Right ventricle myocardium superior (tissue), 1 donor: ENCODE measurements at regions not wholly inside any gene's neighbourhood (a gene's known extent, or its start where the extent isn't known, plus 50 kb on each side); places are given as distances from the start of the nearest gene placed in this dataset.
"Not testable (repeated sequence)": the region's sequence is repeated elsewhere in the genome, so short reads cannot be mapped to it uniquely, and the experiment has no call there.

Experiments
- ATAC-seq: fragments of 200-7000 bp; cut with Tn5 transposase; one replicate; pipeline ENCODE4 v1.9.1; 2020; ENCODE audit warnings: mild to moderate bottlenecking; ENCODE audit not compliant: poor library complexity
- DNase-seq: peaks from one replicate; pipeline ENCODE4 v3.0.0-alpha.2; 2020
- intact Hi-C: fragments of 100-400 bp; cut with DNase I; formaldehyde crosslinking; loops from one replicate; pipeline ENCODE4 v1.11.2; 2022
- donor health status: DM: no; HTN: yes; CAD: no; lungs with severe emphysema.

DNA sequence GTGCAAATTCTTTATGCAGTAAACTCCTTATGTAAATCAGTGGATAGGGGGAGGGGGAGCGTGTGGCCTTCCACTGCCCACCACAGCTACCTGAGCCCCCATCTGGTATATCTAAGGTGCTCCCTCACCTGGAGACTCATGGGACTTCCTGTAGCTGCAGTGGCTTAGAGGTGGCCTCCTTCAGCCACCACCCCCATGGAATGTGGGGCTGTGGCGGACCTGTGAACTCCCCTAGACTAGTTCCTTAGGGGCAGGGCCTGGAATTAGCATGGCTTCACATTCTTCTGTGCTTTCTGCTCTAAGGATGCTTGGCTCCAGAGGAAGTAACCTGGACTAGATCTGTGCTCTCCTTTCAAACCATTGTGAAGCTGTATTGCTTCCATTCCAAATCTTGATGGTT, 550.5 kb upstream of the COBL start:
- intact Hi-C loops: no loop called here
- DNase-seq: no peak
- ATAC-seq: no peak

DNA sequence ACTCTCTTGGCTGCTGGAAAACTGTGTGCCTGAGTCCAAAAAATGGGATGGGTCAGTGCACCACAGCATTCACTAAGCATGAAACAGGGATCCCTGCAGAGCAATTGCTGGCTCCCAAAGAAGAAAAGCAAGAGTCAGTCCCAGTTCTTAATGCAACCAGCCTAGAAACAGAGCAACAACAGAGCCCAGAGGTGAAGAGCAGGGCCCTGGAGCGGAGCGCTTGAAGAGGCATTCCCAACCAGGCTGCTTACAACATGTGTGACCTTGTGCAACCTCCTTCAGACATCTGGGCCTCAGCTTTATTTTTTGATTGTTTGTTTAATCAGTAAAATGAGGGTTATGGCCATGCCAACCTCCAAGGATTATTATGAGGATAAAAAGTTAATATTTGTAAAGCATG, 543.7 kb upstream of the COBL start:
- intact Hi-C loops: no loop called here
- ATAC-seq: no peak
- DNase-seq: no peak

DNA sequence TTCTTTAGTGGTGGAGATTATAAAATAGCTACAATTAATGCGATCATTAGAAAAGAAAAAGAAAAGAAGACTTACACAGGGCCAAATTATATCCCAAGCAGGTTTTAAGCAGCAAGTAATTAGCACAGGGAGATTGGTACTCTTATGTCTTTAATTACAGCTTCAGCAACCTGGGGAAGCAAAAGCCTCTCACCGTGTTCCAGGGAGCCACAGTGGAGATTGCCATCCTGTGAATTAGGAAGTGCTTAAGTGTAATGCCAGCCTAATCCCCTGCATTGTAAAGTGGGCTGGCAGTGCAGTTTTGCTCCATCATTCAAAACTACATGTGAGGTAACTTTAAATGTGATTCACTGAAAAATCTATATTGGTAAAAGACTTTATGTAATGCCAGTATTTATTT, 533.5 kb upstream of the COBL start:
- ATAC-seq (no peak), DNase-seq (no peak)
- intact Hi-C loops: no loop called here

DNA sequence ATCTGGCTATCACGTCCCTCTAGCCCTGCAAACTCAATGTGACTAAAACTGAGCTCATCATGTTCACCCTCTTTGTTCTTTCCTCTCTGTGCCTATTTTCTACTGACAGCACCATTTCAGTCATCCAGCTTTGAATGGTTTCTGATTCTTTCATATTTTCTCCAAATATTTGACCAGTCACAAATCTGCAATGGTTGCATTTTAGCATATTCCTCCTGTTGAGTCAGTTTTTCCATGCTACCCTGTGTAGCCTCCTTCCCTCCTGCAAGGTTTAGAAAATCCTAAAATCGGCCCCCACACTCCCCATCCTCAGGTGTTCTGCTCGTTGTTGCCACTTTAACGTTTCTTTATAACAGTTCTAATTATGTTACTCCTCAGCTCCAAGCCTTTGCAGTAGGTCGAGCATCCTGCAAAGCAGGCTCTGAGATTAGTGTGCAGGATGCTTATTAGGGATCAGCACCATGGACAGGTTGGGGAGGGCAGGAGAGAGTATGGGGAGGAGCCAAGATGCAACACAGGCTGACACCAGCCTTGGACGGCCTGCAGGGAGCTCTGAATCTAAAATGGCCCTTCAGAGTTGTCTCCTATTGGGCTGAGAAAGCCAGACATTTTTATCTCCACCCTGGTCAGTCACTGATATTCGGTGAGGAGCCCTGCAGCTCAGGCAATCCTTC, 531.0 kb upstream of the COBL start:
- ATAC-seq (no peak), DNase-seq (no peak)
- intact Hi-C loops: no loop called here

DNA sequence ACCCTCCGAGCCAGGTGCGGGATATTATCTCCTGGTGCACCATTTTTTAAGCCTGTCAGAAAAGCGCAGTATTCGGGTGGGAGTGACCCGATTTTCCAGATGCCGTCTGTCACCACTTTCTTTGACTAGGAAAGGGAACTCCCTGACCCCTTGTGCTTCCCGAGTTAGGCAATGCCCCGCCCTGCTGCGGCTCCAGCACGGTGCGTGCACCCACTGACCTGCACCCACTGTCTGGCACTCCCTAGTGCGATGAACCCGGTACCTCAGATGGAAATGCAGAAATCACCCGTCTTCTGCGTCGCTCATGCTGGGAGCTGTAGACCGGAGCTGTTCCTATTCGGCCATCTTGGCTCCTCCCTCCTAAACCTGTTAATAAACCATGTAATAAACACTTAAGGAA, 522.5 kb upstream of the COBL start:
- ATAC-seq, intact Hi-C loops, DNase-seq: not testable (repeated sequence)

DNA sequence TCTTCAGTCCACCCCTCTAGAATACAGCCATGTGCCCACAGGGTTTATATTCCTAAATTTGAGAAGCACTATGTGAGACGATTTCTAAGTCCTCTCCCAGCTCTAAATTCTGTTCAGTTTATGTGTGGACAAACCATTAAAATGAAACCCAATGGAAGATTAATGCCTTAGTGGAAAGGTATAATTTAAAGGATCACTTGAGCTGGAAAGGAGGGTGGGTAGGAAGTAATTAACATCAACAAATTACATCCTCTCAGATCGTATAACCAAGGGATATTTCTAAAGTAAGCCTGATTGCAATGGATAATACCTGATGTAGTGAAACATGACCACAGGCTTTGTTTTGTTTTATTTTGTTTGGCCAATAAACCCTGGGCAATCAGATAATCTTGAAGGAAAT, 511.0 kb upstream of the COBL start:
- intact Hi-C loops: no loop called here
- ATAC-seq: no peak

DNA sequence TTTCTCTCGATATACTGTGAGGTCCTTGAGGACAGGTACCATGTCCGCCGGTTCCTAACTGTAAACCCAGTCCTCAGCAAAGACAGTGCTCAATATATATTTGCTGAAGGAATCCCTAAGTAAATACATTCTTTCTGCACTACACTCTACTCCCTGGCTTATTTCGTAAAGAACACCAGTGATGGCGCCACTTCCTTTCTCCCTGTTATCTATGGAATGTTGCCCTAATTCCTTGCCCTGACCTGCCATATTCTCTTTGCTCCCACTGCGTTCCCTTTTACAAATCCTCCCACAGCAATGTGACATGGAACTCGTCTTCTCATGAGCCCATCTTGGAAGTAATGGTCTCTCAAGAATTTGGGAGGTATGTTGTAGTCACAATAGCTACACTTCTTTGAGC, 507.4 kb upstream of the COBL start:
- no peak for DNase-seq
- ATAC-seq: no peak
- intact Hi-C loops: no loop called here

More for the DNA sequence above, 511.0 kb upstream of the COBL start:
- DNase-seq: no peak

DNA sequence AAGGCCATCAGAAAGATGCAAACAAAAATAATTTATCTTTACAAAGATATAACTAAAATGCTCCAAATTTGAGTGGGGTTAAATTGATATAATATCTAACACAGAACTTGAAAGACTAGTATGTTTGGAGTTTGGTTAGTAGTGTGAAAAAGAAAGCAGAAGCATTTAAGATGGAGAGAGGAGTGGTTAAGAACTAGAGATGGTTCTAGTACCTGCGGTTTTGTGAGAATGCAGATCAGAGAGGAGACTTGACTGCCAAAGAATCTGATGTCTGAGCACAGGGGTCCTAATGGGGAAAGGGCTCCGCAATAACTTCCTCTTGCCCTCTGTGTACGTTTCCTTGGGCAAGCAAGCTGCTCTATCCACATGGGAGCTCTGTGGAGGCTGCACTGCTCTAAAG, 506.8 kb upstream of the COBL start:
- intact Hi-C loops: no loop called here
- ATAC-seq (no peak), DNase-seq (no peak)

DNA sequence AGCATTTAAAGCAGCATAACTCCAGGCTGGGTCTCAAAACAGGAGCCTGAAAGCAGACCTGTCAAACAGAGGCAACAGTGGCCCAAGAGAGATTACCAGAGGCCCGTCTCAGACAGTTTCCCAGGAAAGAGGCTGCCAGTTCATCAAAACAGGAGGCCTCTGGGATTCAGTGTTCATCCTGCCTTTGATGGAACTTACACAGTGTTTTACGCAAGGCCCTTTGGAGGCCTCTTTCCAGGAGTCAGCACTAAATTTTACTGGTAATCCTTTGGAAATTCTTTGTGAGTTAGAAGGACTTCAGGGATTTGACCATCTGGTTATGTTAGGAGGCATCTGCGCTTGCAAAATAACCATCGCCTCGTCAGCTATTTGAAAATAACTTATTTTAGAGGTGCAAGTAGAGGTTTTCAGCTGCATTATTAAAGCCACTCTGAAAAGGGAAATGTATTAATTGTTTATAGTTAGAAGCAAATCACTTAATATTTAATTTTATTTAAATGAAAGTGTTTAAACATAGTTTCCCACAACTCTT, 501.2 kb upstream of the COBL start:
- ATAC-seq: no peak

DNA sequence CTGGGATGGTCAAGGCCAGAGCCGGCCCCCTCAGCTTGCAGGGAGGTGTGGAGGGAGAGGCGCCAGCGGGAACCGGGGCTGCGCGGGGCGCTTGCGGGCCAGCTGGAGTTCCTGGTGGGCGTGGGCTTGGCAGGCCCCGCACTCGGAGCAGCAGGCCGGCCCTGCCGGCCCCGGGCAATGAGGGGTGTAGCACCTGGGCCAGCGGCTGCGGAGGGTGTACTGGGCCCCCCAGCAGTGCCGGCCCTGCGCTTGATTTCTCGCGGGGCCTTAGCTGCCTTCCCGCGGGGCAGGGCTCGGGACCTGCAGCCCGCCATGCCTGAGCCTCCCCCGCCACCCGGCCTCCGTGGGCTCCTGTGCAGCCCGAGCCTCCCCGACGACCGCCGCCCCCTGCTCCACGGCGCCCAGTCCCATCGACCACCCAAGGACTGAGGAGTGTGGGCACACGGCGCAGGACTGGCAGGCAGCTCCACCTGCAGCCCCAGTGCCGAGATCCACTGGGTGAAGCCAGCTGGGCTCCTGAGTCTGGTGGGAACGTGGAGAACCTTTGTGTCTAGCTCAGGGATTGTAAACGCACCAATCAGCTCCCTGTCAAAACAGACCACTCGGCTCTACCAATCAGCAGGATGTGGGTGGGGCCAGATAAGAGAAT, 489.3 kb upstream of the COBL start:
- DNase-seq, intact Hi-C loops, ATAC-seq: not testable (repeated sequence)

More for the DNA sequence above, 501.2 kb upstream of the COBL start:
- intact Hi-C loops: no loop called here
- DNase-seq: no peak

DNA sequence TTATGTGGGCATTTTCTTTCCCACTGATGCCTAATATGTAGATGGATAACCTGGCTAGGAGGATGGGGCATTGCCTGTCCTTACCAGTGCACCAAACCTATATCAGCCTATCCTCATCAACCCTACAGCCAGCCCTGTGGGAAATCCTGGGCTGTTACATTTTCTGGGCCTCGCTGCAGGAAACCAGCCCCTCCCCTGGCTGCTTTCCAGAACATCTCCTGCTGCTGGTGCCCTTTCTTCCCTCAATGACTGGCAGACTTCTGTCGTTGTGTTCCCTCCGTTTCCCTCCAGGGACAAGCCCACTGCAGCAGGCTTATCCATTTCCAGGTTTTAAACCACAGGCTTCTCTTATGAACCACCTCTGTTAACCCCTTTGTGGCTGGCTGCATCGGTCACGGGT, 486.1 kb upstream of the COBL start:
- ATAC-seq (no peak), DNase-seq (no peak)
- intact Hi-C loops: no loop called here

DNA sequence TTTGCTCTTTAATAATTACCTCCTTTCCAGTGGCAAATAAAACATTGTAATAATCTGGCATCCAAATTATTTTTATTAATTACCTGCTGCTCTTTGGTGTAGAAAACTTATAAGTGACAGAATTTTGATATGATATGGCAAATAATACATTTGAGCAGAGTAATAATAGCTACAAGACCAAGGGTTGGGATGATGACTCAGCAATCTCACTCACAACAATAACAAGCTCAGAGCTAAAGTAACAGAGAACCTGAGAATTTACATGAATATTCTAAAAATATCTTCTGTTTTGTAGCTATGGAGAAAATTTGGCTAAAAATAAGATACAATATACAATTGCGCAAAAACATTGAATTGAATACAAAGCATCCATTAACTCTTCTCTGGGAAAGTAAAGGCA, 480.8 kb upstream of the COBL start:
- ATAC-seq (no peak), DNase-seq (no peak)
- intact Hi-C loops: no loop called here

DNA sequence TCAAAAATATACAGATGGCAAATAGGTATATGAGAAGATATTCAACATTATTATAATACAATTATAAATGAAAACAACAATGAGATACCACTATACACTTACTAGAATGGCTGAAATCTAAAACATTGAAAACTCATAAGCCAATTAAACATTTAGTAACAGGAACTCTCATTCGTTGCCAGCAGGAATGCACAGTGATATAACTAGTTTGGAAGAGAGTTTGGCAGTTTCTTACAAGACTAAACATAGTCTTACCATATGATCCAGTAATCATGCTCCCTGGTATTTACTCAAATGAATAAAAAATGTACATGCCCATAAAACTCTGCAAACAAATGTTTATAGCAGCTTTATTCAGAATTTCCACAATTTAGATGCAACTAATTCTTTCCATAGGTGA, 476.2 kb upstream of the COBL start:
- DNase-seq (no peak), ATAC-seq (no peak)
- intact Hi-C loops: no loop called here

DNA sequence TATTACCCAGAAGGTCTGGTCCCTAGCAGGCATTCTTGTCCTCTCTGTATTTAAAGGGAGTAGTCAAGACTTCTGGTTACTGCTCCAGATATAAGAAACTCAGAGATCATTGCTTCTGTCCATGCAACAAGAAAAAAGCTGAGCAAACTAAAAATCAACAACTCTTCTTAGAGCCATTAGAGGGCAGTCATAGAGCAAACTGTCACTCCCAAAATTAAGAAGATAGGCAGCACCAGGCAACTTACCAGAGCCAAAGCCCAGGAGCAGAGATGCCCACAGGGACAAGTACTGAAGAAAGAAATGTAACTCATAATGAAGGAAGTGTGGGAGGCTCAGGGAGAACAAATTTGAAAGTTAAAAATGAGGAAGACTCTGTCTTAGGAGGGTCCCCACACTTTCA, 472.9 kb upstream of the COBL start:
- ATAC-seq (no peak), DNase-seq (no peak)
- intact Hi-C loops: no loop called here

DNA sequence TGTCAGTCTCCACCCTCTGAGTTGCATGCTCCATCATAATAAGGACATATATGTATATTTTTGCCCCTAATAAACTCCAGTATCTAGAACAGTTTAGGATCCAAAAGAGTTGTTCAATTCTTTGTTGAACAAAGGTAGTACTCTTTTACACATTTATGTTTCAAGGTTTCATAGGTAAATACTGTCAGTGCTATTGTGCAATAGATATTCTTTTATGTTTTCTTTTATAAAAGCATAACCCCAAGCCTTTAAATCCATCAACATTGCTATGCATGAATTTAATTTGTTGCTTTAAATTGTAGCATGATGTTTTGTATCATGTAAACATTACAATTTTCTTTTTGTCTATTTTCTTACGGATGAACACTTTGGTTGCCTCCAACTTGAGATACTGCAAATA, 469.7 kb upstream of the COBL start:
- no peak for ATAC-seq
- intact Hi-C loops: no loop called here
- DNase-seq: no peak

DNA sequence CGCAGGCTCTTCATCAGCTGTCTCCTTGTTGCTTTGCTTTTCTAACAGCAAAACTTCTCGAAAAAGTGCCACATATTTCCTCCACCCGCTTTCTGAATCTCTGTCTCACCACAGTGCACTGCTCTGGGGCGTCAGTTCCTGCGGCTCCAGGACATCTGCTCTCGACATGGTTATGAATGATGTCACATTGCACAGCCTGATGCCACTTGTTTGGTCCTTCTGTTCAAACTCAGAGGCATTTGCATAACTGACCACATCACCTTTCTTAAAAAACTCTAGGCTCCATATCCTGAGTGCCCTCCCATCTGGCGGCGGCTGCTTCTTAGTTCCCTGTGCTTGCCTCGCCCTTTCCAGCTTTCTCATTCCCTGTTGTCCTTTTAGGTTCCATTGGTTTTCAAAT, 469.3 kb upstream of the COBL start:
- no peak for ATAC-seq
- intact Hi-C loops: no loop called here
- DNase-seq: no peak

DNA sequence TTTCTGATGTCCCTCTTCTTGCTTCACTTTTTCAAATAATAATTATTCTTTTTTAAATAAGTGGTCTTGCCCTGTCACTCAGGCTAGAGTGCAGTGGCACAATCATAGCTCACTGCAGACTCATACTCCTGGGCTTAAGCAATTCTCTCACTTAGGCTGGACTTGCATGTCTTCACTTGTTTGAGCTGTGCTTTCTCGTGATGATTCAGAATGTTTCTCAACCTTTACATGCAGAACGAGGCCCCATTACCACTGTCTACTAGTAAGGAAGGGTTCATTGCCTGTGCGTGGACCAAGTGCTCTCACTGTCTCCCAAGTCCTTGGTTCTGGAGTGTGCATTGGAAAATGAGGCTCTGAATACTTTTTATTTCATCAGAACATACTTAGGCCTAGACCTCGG, 468.6 kb upstream of the COBL start:
- DNase-seq (no peak), ATAC-seq (no peak)
- intact Hi-C loops: no loop called here

DNA sequence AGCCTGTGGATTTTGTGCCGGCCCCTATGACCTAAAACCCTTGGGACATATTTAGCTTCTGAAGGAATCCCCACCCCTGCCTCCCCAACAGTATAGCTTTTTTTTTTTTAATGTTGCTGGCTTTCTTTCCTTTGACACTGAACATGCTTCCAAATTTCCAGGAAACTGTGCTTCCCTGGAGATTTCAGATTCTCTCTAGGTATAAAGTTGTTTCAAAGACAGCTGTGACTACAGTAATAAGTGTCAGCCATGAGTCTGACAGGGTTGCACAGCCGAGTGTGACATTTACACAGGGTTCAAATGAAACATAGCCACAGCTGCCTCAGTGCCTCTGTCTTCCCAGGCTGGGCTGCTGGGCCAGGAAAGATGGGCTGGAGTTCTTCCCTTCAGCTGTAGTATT, 466.6 kb upstream of the COBL start:
- intact Hi-C loops: no loop called here

DNA sequence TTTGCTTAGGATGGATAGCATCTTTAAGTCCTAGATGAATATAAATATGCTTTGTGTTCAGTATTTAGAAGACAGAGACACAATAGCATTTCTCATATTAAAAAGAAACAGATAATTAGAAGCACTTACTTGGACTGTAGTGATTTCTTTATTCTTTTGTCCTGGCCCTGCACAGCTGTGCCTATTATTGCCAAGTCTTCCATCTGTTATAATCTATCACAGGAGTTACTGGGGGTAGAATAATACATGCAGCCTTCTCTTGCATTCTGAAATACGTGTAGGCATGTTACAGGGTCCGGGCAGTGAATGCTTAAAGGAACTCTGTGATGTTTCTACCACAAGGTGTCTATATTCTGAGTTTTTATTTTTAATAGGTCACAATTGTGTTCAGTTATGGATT, 461.5 kb upstream of the COBL start:
- no peak for DNase-seq
- ATAC-seq: no peak
- intact Hi-C loops: no loop called here

More for the DNA sequence above, 466.6 kb upstream of the COBL start:
- DNase-seq: no peak
- no peak for ATAC-seq

DNA sequence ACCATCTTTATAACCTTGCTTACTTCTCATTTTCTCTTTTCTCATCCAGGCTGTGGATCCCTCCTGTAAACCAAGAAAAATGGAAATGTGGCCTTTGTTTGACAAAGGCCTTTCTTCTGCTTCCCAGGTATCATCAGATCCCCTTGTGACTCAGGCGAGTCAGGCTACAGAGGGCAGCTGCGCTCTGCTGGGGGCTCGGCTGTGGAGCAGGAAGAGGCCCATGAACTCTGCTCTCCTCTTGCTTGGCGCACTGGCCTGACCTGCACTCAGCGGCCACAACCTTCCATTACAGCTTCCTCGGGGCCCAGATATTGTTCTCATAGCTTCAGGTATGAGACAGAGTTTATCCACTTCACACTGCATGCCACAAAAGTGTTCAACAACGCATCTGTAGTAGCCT, 457.6 kb upstream of the COBL start:
- DNase-seq (no peak), ATAC-seq (no peak)
- intact Hi-C loops: no loop called here

DNA sequence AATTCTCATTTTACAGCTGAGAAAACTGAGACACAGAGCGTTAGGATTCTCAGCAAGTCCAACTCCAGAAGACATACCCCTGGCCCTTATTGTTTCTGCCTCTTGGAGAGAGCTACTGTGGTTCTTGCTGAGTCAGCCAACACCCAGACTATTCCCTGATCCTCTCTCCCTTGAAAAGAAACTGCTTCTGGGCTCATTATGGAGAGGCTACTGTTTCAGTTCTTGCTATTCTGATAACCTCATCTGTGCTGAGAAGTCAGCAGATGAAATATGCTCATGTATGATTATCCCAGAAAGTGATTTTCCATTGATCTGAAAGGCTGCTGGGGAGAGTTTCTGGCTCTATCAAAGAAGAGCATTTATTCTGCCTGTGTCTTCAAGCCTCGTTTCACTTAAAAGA, 455.6 kb upstream of the COBL start:
- ATAC-seq (no peak), DNase-seq (no peak)
- intact Hi-C loops: no loop called here
